Posterior vena cava (tissue), 2 donors: ENCODE measurements at regions not wholly inside any gene's neighbourhood (a gene's known extent, or its start where the extent isn't known, plus 50 kb on each side); places are given as distances from the start of the nearest gene placed in this dataset.

ENCODE experiments used
- DNase-seq: peaks from one replicate; pipeline ENCODE4 v3.0.0-alpha.2; 2020; ENCODE audit warnings: low spot score
- intact Hi-C, 2 donors: fragments of 100-400 bp; cut with DNase I; formaldehyde crosslinking; loops; one replicate each; pipeline versions ENCODE4 v1.14.1 to v1.14.2; 2022 to 2023
- donor health status: DM: yes; HTN: yes; CAD: no.
- donor health status: DM: yes; HTN: yes; CAD: no.

- intact Hi-C loops: no loop called here
- peak; percentile 84 for DNase-seq
Measured at GRCh38 chr6:152897807-152898399, 84.9 kb downstream of the FBXO5 start.

- intact Hi-C loops: no loop called here
- DNase-seq: no peak
Measured at GRCh38 chr6:152904678-152905077, 78.2 kb downstream of the FBXO5 start.

- DNase-seq: no peak
- intact Hi-C loops: no loop called here
Measured at GRCh38 chr6:152905551-152906299, 77.1 kb downstream of the FBXO5 start.

GRCh38 chr6:152909241-152909640 lies 73.6 kb downstream of the FBXO5 start:
- DNase-seq: no peak
- intact Hi-C loops: no loop called here

- DNase-seq: no peak
- intact Hi-C loops: no loop called here
Measured at GRCh38 chr6:152916035-152916434, 66.8 kb downstream of the FBXO5 start.

GRCh38 chr6:152918991-152919390 lies 63.9 kb downstream of the FBXO5 start:
- intact Hi-C loops: no loop called here
- DNase-seq: no peak

GRCh38 chr6:152920016-152920415 lies 62.8 kb downstream of the FBXO5 start:
- intact Hi-C loops: no loop called here
- DNase-seq: no peak
